Cardiac septum (tissue), 1 donor: ENCODE measurements at regions not wholly inside any gene's neighbourhood (a gene's known extent, or its start where the extent isn't known, plus 50 kb on each side); places are given as distances from the start of the nearest gene placed in this dataset.
"Not testable (repeated sequence)": the region's sequence is repeated elsewhere in the genome, so short reads cannot be mapped to it uniquely, and the experiment has no call there.

Source experiments
- DNase-seq: peaks from one replicate; pipeline ENCODE4 v3.0.0-alpha.2; 2020; ENCODE audit warnings: low spot score
- intact Hi-C: fragments of 100-400 bp; cut with DNase I; formaldehyde crosslinking; loops from one replicate; pipeline ENCODE4 v1.14.0; 2022
- donor health status: DM: no; HTN: no; CAD: no.

DNA sequence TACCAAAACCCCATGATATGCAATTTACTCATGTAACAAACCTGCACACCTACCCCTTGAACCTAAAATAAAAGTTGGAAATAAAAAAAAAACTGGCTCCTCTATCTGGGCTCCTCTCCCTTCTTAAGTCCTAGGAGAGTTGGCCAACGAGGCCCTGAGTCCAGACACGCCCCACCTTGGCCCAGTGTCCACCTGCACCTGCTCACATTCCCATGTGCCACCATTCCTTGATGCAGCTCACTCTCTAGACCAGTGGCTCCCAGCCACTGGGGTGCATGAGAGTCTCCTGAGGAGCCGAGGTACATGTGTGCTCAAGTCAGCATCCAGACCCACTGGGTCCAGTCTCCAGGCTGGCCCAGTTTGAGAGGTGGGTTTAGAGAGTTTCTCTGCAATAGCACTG lies 157.4 kb downstream of the BCL2L11 start:
- intact Hi-C loops, DNase-seq: not testable (repeated sequence)

DNA sequence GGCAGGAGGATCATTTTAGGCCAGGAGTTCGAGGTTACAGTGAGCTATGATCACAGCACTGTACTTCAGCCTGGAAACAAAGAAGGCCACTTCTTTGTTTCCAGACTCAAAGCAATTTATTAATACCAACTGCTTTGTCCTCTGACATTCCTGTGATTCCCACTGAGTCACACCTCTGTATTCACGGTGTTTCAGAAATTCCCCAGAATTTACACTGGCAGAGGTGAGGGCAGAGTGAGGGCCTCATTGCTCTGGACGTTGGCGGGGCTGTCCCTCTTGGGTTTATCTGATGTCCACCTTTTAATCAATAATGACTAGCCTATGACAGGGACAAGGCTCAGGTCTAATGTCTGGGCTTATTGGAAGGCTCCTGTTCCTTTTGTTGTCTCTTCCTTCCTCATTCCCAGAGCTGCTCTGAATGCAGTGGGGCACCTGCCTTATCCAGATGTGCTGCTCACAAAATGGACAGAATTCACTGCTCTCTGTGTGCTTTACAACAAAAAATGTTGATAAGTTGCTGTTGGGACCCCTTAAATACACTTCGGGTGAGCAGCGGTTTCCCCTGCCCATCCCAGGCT lies 160.1 kb downstream of the BCL2L11 start:
- DNase-seq, intact Hi-C loops: not testable (repeated sequence)

DNA sequence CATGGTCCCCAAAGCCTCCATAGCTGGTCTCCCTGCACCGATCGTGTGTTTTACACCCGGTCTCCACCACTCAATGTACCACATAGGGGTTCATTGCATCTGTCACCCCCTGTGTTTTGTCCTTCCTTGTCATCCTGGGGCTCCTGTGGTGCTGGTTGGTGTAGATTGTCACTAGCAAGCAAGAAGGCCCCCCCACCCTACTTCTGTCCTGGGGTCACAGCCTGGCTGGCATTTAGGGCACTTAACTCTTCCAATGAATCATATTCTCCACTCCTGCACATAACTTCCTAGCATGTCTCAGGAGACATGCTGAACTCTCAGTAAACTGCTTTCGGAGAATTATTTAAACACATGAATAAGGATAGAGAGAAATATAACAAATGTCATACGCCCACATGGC lies 161.4 kb downstream of the BCL2L11 start:
- intact Hi-C loops, DNase-seq: not testable (repeated sequence)

DNA sequence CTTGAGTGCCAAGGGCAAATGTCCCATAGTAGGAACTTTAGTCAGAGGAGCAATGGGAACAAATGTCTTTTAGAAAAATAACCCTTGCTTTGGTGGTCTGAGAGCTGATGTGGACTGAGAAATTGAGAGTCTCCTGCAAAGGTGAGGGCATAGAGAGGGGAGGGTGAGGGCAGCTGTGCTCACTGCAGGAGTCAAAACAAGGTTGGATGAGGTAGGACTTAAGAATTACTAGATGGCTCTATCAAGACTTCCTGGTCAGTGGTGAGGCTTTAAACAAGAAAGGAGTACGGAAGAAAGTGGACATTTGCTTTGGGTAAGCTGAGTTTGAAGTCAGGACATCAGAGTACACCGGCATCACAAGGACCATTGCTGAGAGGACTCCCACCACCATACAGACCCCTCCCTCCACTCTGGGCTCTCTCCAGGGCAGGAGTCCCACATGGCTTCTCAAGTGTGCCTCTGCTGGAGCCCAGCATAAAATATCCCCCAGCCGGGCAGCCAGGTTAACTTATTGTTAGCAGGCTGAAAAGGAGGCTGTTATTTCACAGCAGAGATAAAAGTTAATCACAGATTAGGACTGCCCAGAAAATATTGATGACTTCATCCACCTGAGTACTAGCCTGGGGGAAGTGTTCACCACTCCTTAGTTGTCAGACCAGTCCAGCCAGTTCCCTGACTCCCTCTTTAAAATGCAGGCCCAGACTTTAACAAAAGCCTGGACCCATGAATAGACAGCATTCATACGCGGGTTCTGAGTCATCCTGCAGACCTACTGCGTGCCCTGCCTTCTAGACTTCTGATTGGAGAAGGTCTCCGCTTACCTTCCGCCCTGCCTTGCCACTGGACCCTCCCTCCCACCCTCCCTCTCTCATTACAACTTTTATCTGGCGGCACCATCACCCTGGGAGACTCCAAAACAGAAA lies 167.2 kb downstream of the BCL2L11 start:
- intact Hi-C loops, DNase-seq: not testable (repeated sequence)

DNA sequence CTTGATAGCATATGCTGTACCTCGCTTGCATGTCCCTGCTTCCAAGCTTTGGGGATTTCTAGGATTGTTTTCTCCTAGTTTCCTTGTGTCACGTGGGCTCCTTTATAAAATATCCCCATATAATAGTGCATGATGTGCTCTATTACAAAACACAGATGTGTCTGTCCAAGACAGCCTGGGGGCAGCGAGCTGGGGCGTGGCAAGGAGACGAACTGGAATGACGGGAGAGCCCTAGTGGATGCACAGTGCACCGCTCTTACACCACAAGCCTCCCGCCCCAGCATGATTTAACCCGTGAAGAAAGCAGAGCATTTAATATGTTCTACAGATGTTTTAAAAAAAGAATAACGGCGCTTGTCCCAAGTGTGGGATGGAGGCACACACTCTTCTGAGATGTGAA lies 169.7 kb downstream of the BCL2L11 start:
- intact Hi-C loops, DNase-seq: not testable (repeated sequence)

DNA sequence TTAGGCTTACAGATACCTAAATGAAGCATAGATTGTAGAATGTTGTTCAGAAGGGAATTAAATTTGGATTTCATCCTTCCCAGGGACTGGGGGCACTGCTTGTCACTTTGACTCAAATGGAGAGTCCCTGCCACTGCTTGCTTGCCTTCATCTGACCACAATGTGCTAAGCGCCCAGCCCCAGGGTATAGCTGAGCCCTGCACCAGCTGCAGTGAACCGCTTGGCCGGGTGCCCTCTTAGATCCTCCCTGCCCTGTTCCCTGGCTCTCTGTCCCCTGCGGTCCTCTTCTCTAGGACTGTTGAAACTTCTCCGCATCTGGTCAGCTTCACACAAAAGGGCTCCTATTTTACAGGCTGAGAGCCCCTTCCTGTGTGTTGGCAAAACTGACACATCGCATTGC lies 170.9 kb downstream of the BCL2L11 start:
- intact Hi-C loops, DNase-seq: not testable (repeated sequence)

DNA sequence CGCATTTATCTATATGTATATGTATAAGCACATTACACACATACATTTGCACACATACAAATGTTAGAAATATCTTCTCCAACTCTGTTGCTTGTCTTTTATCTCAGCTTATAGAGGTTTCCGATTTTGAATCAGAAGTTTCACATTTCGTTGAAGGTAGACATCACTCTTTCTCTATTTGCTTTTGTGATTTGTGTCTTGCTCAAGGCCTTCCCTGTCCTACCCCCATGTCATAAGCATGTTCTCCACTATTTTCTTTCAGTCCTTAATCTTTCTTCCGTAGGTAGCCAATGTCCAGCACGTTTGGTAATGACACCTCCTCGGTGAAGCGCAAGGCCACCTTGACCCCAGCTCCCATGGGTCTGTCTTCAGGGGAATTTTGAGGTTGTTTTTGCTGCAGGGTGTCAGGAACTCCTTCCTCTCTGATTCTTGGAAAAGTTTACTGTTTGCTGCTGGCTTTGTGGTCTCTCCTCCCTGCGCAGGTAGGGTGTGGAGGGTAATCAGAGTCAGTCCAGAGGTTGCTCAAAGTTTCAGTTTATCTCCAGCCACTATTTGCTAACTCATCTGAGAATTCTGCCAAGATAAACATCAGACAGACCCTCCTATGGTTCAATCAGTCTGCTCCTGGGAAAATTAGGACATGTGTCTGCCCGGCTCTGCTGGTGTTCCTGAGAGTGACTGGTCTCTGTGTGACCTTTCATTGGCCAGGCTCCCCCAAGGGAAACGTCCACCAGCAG lies 171.7 kb downstream of the BCL2L11 start:
- intact Hi-C loops, DNase-seq: not testable (repeated sequence)

DNA sequence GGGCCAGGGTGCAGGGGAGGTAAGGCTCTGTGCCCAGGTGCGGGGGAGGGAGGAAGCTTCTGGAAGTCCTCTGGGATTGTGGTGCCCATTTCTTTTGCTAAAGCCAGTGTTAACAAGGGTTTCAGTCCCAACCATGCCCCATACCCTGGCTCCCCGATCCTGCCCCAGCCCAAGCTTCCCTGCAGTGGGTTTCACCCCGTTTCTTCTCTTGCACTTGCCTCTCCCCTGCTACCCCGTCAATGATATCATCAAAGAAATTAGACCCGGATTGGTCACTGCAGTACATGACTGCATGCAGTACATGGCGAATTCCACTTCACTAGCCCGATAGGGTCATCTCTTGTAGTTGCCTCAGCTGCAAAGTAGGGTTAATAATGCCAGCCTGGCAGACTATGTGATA lies 174.0 kb downstream of the BCL2L11 start:
- DNase-seq, intact Hi-C loops: not testable (repeated sequence)

DNA sequence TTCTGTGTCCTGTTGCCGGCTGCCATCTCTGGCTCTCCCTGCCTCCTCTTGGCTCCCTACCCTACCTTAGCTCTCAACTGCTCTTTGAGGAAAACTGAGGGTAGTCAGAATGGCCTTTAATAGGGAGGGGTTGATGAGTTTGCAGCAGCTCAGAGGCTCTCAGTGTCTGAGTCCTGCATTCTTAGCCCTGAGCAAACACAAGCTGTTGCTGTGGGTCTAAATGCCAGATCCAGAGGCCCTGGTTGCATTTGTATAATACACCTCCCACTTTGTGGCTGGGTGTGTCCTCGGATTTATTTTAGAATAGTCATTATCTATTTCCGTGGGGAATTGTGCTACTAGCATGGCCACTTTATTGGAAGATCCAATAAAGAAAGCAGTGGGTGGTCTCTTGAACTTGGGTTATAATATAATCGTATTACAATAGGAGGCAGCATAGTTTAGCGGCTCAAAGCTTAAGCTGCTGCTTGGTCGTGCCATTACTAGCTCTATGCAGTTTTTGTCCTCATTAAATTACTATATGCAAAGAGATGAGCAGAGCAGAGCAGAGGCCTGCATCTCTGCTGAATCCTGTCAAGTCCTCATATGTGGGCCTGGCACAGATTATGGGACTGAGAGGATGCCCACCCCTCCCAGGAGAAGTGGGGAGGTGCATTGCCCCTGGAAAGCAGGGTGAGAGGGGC lies 175.5 kb downstream of the BCL2L11 start:
- DNase-seq, intact Hi-C loops: not testable (repeated sequence)

DNA sequence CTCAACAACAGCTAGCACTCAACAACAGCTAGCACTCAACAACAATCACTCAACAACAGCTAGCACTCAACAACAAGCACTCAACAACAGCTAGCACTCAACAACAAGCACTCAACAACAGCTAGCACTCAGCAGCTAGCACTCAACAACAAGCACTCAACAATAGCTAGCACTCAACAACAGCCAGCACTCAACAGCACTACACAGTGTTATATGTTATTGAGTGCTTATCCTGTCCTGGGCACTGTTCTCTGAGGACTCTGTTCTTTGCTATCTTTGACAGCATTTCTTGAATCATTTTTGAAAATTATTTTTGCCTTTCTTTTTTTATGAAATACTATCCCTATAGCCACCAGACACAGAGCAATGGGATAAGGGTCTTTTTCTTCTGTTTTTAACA lies 176.4 kb downstream of the BCL2L11 start:
- DNase-seq, intact Hi-C loops: not testable (repeated sequence)

DNA sequence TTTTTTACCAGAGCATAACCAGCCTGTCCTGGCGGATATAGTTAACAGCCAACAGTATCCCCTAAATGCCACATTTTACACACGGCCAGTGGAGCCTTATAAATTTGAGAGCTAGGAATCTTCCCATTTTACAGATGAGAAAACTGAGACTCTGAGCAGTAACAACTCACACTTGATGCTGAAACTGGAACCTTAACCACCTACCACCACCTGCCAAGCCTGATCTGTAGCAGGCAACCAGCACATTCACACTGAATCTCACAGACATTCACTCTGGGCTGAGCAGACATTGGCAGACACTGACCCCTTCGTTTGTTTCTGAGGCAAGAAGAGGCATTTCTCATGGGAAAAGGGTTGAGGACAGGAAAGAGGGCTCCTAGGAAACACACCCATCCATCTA lies 178.2 kb downstream of the BCL2L11 start:
- DNase-seq, intact Hi-C loops: not testable (repeated sequence)

DNA sequence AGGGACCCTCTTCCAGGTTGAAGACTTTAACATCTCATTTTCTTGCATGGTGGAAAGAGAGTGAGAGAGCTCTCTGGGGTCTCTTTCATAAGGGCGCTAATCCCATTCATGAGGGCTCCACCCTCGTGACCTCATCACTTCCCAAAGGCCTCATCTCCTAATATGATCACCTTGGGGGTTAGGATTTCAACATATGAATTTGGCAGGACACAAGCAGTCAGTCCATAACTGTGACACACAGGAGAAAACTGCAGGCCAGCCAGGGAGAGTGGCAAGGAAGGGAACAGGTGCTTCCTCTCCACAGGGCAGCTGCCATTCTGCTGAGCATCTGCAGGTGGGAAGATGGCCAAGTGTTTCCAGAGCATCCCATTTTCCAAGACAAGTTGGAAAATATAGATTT lies 178.9 kb downstream of the BCL2L11 start:
- intact Hi-C loops, DNase-seq: not testable (repeated sequence)

DNA sequence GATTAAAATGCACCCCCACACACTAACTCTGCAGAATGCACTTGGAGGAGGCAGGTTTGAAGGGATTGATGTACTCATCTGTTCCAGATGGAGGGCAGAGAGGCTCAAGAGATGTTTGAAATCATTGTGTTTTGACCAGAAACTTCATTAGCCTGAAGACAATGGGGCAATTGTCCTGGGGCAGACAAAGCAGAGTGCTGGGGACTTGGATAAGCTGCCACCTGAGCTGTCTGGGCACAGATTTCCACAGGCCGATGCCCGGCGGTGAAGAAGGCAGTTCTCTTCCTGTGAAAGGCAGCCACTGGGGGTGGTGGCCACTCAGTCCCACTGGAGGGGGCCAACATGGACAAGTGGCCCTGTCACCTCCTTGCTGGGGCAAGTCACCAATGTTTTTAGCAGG lies 181.0 kb downstream of the BCL2L11 start:
- DNase-seq, intact Hi-C loops: not testable (repeated sequence)

DNA sequence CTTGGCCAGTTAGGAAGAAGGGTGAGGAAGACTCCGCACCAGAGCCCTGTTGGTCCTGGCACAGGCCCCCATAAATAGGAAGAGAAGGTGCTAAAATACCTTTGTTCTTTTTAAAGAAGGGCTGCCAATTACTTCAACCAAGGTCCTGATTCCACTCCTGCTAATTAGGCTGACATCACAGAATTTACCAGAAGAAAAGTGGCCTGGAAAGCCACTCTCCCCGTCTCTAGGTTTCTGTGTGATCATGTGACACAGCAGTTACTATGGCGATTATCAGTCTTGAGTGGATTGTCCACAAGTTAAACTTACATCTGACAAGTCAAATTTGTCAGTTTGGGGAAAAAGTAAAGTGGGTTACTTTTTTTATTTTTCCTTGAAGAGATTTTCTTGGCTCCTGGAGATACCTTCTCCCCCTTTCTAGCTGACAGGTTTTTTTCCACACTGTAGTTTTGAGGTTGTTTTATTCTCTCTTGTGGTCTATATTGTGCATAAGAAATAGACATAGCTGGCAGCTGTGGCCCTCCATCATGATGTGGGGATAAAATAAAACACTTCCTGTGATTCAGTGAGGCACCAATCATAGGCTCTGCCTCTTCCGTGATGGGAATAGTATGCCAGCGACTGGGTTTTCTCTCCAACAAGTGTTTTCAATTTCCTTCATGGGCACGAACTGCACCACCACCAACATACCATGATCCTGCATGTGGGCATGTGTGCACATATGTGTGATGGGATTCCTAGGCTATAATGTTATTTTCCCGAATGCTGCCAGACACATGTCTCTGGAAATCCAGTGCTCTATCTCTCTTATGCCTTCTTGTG lies 181.9 kb downstream of the BCL2L11 start:
- DNase-seq, intact Hi-C loops: not testable (repeated sequence)

DNA sequence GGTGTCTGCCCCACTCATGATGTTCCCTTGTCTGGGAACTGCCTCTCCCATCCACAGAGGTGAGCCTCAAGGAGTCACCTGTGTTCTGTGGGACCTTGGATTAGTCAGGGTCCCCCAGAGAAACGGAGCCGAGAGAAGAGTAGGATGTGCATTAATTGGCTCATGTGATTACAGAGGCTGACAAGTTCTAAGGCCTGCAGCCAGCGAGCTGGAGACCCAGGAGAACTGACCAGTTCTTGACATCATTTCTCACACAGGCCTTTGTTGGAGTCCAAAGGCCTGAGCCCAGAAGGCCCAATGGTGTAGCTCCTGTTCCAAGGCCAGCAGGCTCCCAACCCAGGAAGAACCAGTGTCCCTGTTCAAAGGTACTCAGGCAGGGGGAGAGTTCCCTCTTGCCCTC lies 186.6 kb downstream of the BCL2L11 start:
- intact Hi-C loops, DNase-seq: not testable (repeated sequence)

DNA sequence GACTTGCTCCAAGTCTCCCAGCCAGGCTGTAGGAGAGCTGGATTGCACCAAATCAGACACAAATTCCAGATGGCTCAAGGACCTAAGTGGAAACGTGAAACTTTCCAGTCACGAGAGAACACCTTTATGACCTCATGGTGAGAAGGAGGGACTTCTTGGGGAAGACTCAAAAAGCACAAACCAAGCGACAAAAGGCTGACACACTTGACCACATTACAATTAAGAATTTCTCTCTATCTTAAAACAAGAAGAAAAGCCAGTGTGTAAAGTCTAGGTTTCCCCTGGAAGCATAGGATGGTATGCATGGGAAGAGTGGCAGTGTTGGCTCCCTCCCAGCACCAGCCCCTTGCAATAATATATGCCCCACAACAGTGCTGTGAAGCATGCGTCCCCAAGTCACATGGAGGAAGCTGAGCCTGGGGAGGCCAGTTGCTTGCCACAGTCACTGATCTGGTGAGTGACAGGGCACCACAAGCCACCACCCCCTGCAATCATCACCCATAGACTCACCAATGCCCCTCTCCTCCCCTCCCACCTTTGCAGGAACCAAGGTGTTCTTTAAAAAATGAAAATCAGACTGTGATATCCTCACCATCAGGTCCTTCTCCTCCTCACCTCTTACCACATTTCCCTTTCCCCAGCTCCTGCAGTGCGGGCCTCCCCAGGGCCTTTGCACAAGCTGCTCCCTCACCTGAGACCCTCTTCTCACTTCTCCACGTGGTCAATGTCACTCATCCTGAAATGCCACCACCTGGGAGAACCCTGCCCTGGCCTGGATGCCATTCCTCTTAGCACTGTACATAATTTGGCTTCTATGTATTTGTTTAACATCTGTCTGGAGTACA lies 188.7 kb downstream of the BCL2L11 start:
- intact Hi-C loops, DNase-seq: not testable (repeated sequence)

DNA sequence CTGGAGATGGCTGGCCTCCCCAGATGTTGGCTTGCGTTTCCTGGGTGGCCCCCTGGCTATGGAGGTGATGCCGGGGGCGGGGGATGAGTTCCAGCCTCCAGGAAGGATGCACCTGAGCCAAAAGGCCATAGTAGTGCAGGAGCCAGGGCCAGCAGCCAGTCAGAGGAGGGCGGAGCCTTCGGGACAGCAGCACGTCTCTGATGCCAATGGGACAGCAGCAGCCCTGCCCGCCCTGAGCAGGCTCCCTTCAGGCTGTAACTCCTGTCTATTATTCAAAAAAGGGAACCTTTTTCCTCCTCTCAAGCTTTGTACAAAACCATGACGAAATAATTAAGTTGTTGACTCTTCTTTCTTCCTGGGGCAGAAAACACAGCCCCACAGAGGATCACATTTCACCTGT lies 189.7 kb downstream of the BCL2L11 start:
- DNase-seq, intact Hi-C loops: not testable (repeated sequence)

DNA sequence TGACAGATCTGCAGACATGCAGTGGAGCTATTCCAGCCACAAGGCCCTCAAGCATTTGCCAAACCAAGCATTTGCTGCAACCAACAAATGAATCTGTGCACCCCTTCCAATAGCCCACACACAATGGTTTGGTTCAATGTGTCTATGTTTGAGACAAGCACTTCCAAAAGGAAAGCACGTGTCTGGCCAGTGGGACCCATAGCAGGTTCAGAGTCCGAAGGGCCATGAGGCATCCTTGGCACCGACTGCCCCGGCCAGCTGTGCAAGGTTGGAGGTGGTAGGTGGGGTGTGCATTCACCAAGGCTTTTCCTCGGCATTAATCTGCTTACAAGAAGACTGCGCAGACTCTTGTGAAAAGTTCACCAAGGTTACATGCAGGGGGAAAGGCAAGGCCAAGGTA lies 190.9 kb downstream of the BCL2L11 start:
- intact Hi-C loops, DNase-seq: not testable (repeated sequence)
